ENCODE measurements at regions not wholly inside any gene's neighbourhood (a gene's known extent, or its start where the extent isn't known, plus 50 kb on each side); places are given as distances from the start of the nearest gene placed in this dataset.
A peak's percentile ranks its signal among the peaks of the same experiment; 100 is the strongest.

DNA sequence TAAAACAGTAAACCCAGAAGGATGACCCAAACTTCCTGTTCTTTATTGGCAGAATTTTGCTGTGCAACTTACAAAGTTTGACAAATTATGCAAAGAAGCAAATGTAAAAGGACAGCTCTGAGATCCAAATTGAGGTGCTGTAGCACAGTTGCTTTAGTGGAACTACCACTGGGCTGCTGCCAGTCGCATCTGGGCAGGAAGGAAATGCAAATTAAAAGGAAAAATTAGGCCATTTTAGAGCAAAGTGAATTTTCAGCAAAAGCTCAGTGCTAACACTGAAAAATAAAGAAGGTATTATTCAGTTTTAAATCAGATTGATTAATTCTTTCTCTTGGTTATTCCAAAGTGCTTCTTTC is 104.5 kb downstream of the ZMAT3 start:
- DNase-seq (ENCODE audit: low read depth) = no peak
- TF ChIP-seq, protein P1, sequence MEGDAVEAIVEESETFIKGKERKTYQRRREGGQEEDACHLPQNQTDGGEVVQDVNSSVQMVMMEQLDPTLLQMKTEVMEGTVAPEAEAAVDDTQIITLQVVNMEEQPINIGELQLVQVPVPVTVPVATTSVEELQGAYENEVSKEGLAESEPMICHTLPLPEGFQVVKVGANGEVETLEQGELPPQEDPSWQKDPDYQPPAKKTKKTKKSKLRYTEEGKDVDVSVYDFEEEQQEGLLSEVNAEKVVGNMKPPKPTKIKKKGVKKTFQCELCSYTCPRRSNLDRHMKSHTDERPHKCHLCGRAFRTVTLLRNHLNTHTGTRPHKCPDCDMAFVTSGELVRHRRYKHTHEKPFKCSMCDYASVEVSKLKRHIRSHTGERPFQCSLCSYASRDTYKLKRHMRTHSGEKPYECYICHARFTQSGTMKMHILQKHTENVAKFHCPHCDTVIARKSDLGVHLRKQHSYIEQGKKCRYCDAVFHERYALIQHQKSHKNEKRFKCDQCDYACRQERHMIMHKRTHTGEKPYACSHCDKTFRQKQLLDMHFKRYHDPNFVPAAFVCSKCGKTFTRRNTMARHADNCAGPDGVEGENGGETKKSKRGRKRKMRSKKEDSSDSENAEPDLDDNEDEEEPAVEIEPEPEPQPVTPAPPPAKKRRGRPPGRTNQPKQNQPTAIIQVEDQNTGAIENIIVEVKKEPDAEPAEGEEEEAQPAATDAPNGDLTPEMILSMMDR (conservative IDR thresholded peaks at IDR 0.05; ENCODE audit: control insufficient read depth, insufficient read depth, low read depth, low read length) = no peak
- no peak overlapping the region for H3K4me3 ChIP-seq (ENCODE audit: control insufficient read depth, low read depth, low read length)

DNA sequence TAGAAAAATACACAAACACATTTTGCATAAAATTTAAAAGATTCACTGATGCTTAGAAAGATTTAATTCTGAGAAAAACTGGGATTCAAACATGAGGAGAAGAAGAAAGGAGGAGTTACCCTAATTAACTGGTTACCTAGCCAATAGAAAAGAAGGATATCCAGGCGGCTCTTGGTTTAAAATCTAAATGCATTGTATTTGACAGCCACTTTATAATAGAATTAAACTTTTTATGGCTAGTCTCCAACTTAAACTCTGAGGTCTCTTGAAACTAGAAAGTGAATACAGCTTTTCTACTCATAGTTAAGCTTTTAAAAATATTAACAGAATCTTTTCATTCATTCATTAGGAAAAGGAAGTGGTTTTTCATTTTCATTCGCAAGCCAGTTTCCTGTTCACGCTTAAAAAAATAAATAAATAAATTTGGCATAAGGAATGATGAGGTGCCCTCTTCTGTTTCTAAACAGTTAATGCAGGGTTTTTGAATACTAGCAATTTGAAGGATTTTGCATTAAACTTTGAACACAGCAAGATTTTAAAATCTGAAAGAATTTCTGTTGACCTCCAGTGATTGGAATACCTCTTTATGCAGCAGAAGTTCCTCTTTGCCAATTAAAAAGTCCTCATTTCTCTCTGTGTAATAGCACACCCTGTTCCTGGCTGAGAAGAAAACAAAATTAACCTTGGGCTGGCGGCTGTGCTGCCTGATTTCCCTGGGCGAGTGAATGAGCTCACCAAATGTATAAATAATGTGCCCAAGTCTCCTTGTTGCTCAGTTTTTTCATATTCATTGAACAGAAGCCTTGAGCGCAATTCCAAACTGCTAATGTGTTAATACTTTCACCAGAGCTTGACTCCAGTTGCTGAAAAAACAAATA is 105.1 kb downstream of the ZMAT3 start:
- H3K4me3 ChIP-seq (ENCODE audit: control insufficient read depth, low read depth, low read length) = no peak overlapping the region
- peak; percentile 54 for DNase-seq (ENCODE audit: low read depth)
- TF ChIP-seq, protein P1 (conservative IDR thresholded peaks at IDR 0.05; ENCODE audit: control insufficient read depth, insufficient read depth, low read depth, low read length) = peak; percentile 61

DNA sequence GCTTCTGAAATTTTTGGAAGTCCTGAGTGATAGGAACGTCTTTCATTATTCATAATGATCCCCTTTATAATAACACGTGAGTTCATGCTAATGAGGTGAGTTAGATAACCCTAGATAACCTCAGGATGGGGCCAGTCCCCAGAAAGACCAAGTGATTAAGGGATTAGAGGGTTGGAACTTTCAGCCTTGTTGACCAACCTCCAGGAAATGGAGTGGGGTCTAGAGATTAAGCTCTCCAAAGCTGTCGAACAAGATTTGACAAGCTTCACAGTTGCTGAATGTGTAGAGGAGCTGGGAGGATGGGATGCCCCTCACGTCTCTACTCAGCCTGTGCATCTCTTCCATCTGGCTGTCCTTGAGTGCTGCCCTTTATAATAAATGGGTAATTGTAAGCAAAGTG is 107.1 kb downstream of the ZMAT3 start:
- no peak overlapping the region for H3K4me3 ChIP-seq (ENCODE audit: control insufficient read depth, low read depth, low read length)
- DNase-seq (ENCODE audit: low read depth) = no peak
- TF ChIP-seq, protein P1 (conservative IDR thresholded peaks at IDR 0.05; ENCODE audit: control insufficient read depth, insufficient read depth, low read depth, low read length) = no peak

DNA sequence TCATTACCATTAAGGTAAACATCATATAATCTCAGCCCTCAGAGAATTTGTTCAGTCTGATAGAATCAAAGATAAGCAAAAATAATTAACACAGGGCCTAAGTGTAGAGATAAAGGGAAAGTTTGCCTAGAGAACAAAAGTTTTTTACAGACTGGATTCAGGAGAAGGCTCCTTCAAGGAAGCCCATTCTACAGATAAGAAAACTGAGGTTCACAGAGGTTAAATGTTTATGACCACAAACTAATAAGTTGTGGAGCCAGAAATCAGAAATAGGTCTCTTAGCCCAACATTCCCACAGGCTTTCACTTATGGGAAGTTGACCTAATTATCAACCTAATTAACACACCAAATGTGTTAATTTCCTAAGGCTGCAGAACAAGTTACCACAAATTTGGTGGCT is 110.7 kb downstream of the ZMAT3 start:
- DNase-seq (ENCODE audit: low read depth) = no peak
- TF ChIP-seq, protein P1 (conservative IDR thresholded peaks at IDR 0.05; ENCODE audit: control insufficient read depth, insufficient read depth, low read depth, low read length) = no peak

DNA sequence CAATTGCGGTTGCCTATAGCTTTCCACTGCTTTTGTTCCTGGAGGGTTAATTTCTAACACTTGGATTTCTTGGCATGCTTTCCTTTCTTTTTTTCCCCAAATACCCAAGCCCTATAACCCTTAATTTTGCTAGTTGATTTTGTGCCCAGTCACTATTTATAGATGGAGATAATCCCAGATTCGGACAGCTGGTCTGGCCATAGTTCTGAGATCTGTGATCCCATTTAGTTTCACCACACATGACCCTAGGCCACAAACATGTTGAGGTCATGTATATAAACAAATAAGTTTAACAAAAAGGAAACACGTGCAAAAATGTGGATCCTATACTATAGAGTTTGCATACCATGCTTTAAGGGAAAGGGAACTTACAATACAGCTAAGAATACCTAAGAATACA is 111.4 kb downstream of the ZMAT3 start:
- H3K4me3 ChIP-seq (ENCODE audit: control insufficient read depth, low read depth, low read length) = no peak overlapping the region
- DNase-seq (ENCODE audit: low read depth) = no peak
- TF ChIP-seq, protein P1 (conservative IDR thresholded peaks at IDR 0.05; ENCODE audit: control insufficient read depth, insufficient read depth, low read depth, low read length) = no peak

More for the DNA sequence above, 110.7 kb downstream of the ZMAT3 start:
- no peak overlapping the region for H3K4me3 ChIP-seq (ENCODE audit: control insufficient read depth, low read depth, low read length)

DNA sequence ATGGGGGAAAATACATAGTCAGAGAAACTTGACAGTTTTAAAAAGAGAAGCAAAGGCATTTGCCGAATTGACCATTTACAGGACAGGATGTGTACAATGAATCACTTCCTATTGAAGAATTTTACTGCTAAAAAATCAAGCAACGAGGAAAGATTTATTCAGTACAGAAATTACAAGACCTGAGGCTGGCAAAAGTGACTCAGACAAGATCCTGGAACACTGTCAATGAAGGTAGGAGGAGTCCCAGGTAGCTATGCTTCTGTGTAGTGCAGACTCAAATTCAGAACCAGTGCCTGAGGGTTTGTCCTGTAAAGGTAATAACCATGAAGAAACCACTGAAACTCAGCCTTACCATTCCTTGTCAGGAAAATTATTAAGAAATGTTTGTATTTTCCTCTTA is 120.9 kb downstream of the ZMAT3 start:
- DNase-seq (ENCODE audit: low read depth) = no peak
- TF ChIP-seq, protein P1 (conservative IDR thresholded peaks at IDR 0.05; ENCODE audit: control insufficient read depth, insufficient read depth, low read depth, low read length) = no peak
- H3K4me3 ChIP-seq (ENCODE audit: control insufficient read depth, low read depth, low read length) = no peak overlapping the region

Measured in fibroblast of mammary gland (primary cell).